DMS53 treated with DMSO at 0.1 percent for 48 hours (cell line): ENCODE measurements at regions not wholly inside any gene's neighbourhood (a gene's known extent, or its start where the extent isn't known, plus 50 kb on each side); places are given as distances from the start of the nearest gene placed in this dataset.
"Not testable (repeated sequence)": the region's sequence is repeated elsewhere in the genome, so short reads cannot be mapped to it uniquely, and the experiment has no call there.

ENCODE experiments used
- DNase-seq: peaks from one replicate; lab custom pipeline; 2025; ENCODE audit not compliant: unreplicated experiment; lab: John Stamatoyannopoulos, UW

- DNase-seq: not testable (repeated sequence)
Observed at GRCh38 chr14:106012361-106012725, 486.0 kb downstream of the TMEM121 start.

- DNase-seq: no peak
Observed at GRCh38 chr14:106013879-106014376, 487.5 kb downstream of the TMEM121 start.

- DNase-seq: not testable (repeated sequence)
Observed at GRCh38 chr14:106017952-106018351, 491.6 kb downstream of the TMEM121 start.

DNA sequence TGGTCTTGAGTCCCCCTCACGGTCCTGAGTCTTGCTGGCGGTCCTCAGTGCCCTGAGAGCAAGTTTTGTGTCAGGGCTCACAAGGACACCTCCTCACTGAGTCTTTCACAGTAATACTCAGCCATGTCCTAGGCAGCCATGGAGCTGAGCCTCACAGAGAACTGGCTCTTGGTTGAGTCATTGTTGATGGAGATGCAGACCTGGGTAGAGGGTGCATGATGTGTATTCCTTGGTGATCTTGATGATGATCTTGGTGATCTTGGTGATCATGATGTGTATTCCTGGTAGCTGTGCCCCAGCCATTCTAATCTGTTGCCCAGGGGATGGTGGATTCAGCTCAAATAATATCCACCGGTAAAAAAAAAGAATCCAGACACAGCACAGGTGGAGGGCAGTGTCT, 495.4 kb downstream of the TMEM121 start:
- no peak for DNase-seq

- DNase-seq: not testable (repeated sequence)
Observed at GRCh38 chr14:106022648-106023047, 496.3 kb downstream of the TMEM121 start.

- DNase-seq: no peak
Observed at GRCh38 chr14:106023411-106023810, 497.0 kb downstream of the TMEM121 start.

DNA sequence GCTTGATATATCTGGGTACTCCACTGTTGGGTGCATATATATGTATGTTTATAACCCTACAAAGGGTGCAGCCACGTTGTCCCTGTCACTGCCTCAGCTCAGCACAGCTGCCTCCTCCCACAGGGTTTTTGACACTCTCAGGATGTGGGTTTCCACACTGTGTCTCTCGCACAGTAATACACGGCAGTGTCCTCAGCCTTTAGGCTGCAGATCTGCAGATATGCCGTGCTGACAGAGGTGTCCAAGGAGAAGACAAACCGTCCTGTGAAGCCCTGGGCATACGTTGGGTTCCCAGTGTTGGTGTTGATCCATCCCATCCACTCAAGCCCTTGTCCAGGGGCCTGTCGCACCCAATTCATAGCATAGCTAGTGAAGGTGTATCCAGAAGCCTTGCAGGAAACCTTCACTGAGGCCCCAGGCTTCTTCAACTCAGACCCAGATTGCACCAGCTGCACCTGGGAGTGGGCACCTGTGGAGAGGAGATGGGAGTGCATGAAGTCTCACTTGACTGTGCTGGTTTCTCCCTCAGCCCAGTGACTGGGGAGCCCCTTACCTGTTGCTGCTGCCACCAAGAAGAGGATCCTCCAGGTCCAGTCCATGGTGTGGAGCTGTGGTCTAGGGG, 498.7 kb downstream of the TMEM121 start:
- DNase-seq: no peak

- no peak for DNase-seq
Observed at GRCh38 chr14:106026026-106026425, 499.6 kb downstream of the TMEM121 start.

DNA sequence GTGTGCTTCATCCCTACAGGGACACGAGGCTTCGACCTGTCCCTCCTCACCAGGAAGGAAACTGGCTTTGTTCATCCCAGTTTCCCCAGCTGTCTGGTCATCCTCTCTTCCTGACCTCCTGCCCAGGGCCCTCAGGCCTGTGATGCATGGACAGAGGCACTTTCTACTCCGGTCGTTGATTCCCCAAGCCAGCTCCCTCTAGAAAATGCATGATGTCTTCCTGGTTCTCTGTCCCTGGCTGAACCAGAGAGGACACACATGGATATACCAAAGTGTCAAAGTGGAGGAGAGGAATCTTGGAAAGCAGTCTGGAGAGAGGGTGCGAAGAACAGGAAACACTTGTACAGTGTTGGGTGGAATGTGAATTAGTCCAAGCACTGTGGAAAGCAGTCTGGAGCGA, 501.4 kb downstream of the TMEM121 start:
- not testable (repeated sequence) for DNase-seq

- DNase-seq: no peak
Observed at GRCh38 chr14:106029959-106030358, 503.6 kb downstream of the TMEM121 start.

- DNase-seq: no peak
Observed at GRCh38 chr14:106037380-106037779, 511.0 kb downstream of the TMEM121 start.

- no peak for DNase-seq
Observed at GRCh38 chr14:106038263-106038662, 511.9 kb downstream of the TMEM121 start.

GRCh38 chr14:106039400-106039799, 513.0 kb downstream of the TMEM121 start:
- no peak for DNase-seq

- no peak for DNase-seq
Observed at GRCh38 chr14:106044515-106044914, 518.1 kb downstream of the TMEM121 start.

GRCh38 chr14:106044949-106045596, 518.7 kb downstream of the TMEM121 start:
- DNase-seq: no peak

GRCh38 chr14:106051796-106052195, 525.4 kb downstream of the TMEM121 start:
- DNase-seq: no peak

DNA sequence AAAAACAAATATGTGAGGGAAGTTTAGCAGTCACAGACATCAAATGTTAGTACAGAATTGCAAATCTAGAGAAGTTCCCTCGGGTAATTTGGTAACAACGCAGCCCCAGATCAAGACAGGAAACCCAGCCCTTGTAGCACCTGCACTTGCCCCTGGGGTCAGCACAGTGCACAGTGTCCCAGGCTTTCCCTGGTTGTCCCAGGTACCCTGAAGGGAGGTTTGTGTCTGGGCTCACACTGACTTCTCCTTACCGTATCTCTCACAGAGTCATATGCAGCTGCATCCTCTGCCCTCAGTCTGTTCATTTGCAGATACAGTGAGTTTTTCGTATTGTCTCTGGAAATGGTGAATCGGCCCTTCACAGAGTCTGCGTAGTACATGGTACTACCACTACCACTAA, 528.9 kb downstream of the TMEM121 start:
- DNase-seq: no peak

DNA sequence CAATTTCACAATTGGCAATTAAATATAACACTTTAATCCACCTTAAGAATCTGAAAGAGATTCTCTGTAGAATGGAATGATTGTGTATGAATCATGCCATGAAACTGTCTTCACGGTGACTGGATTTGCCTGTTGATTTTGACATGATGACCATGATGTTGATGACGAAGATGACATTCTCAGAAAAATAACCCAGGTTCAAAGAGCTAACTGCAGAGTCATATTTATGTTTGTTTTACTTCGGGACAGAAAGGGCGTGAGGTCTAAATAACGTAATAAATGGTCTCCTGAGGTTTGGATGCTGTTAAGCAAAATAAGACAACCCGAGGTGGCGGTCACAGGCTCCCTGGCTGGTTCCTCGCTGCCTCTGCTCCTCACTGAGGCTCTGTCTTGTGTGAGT, 532.0 kb downstream of the TMEM121 start:
- no peak for DNase-seq

GRCh38 chr14:106060276-106060975, 534.0 kb downstream of the TMEM121 start:
- no peak for DNase-seq

DNA sequence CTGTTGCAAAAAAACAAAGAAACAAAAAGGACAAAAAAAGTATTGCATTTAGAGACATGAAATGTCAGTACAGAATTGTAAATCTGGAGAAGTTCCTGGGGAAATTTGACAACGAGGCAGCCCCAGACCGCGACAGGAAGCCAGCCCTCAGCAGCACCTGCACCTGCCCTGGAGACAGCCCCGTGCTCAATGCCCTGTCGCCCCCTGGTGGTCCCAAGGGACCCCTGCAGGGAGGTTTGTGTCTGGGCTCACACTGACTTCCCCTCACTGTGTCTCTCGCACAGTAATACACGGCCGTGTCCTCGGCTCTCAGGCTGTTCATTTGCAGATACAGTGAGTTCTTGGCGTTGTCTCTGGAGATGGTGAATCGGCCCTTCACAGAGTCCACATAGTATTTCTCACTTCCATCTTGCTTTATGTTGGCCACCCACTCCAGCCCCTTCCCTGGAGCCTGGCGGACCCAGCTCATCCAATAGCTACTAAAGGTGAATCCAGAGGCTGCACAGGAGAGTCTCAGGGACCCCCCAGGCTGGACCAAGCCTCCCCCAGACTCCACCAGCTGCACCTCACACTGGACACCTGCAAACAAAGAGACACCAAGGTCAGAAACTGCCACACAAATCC, 535.6 kb downstream of the TMEM121 start:
- not testable (repeated sequence) for DNase-seq

- no peak for DNase-seq
Observed at GRCh38 chr14:106062502-106063272, 536.3 kb downstream of the TMEM121 start.
